ENCODE measurements at regions not wholly inside any gene's neighbourhood (a gene's known extent, or its start where the extent isn't known, plus 50 kb on each side); places are given as distances from the start of the nearest gene placed in this dataset.
"Not testable (repeated sequence)": the region's sequence is repeated elsewhere in the genome, so short reads cannot be mapped to it uniquely, and the experiment has no call there.

GRCh38 chr4:162837241-162837640 lies 329.4 kb downstream of the NAF1 start:
- no peak overlapping the region for H3K4me3 Mint-ChIP-seq (ENCODE audit: unreplicated experiment)
- DNase-seq (ENCODE audit: extremely low spot score, unreplicated experiment) = no peak
- no peaks in the 10 kb centered on the region for H3K36me3 Mint-ChIP-seq (ENCODE audit: unreplicated experiment)
- TF ChIP-seq CTCF (IDR thresholded peaks at IDR 0.05) = no peak
- H3K4me1 Mint-ChIP-seq (ENCODE audit: unreplicated experiment) = no peaks in the 10 kb centered on the region
- H3K27ac Mint-ChIP-seq (ENCODE audit: unreplicated experiment) = no peak overlapping the region
- peaks cover 10% of the 10 kb centered on the region for H3K9me3 Mint-ChIP-seq (ENCODE audit: unreplicated experiment)
- peaks cover 4% of the 10 kb centered on the region for H3K27me3 Mint-ChIP-seq (ENCODE audit: unreplicated experiment)

- DNase-seq (ENCODE audit: extremely low spot score, unreplicated experiment) = no peak
- H3K4me1 Mint-ChIP-seq (ENCODE audit: unreplicated experiment) = no peaks in the 10 kb centered on the region
- no peak for TF ChIP-seq CTCF (IDR thresholded peaks at IDR 0.05)
- no peaks in the 10 kb centered on the region for H3K36me3 Mint-ChIP-seq (ENCODE audit: unreplicated experiment)
- H3K27ac Mint-ChIP-seq (ENCODE audit: unreplicated experiment) = no peak overlapping the region
- no peak overlapping the region for H3K4me3 Mint-ChIP-seq (ENCODE audit: unreplicated experiment)
- H3K9me3 Mint-ChIP-seq (ENCODE audit: unreplicated experiment) = peaks cover 10% of the 10 kb centered on the region
- peaks cover 4% of the 10 kb centered on the region for H3K27me3 Mint-ChIP-seq (ENCODE audit: unreplicated experiment)
Measured at GRCh38 chr4:162836773-162837172, 329.9 kb downstream of the NAF1 start.

- H3K27ac Mint-ChIP-seq (ENCODE audit: unreplicated experiment); H3K36me3 Mint-ChIP-seq (ENCODE audit: unreplicated experiment); H3K4me3 Mint-ChIP-seq (ENCODE audit: unreplicated experiment); H3K4me1 Mint-ChIP-seq (ENCODE audit: unreplicated experiment); H3K27me3 Mint-ChIP-seq (ENCODE audit: unreplicated experiment); DNase-seq (ENCODE audit: extremely low spot score, unreplicated experiment): not testable (repeated sequence)
- H3K9me3 Mint-ChIP-seq (ENCODE audit: unreplicated experiment) = peaks cover 10% of the 10 kb centered on the region
Measured at GRCh38 chr4:162836258-162836657, 330.4 kb downstream of the NAF1 start.

GRCh38 chr4:162830899-162831298 lies 335.8 kb downstream of the NAF1 start:
- TF ChIP-seq CTCF (IDR thresholded peaks at IDR 0.05) = no peak
- no peaks in the 10 kb centered on the region for H3K9me3 Mint-ChIP-seq (ENCODE audit: unreplicated experiment)
- peaks cover 16% of the 10 kb centered on the region for H3K27me3 Mint-ChIP-seq (ENCODE audit: unreplicated experiment)
- DNase-seq (ENCODE audit: extremely low spot score, unreplicated experiment) = no peak
- no peaks in the 10 kb centered on the region for H3K4me1 Mint-ChIP-seq (ENCODE audit: unreplicated experiment)
- H3K36me3 Mint-ChIP-seq (ENCODE audit: unreplicated experiment) = no peaks in the 10 kb centered on the region
- H3K4me3 Mint-ChIP-seq (ENCODE audit: unreplicated experiment) = no peak overlapping the region
- no peak overlapping the region for H3K27ac Mint-ChIP-seq (ENCODE audit: unreplicated experiment)

- peaks cover 22% of the 10 kb centered on the region for H3K9me3 Mint-ChIP-seq (ENCODE audit: unreplicated experiment)
- not testable (repeated sequence) for H3K4me3 Mint-ChIP-seq (ENCODE audit: unreplicated experiment); H3K27me3 Mint-ChIP-seq (ENCODE audit: unreplicated experiment); H3K27ac Mint-ChIP-seq (ENCODE audit: unreplicated experiment); H3K36me3 Mint-ChIP-seq (ENCODE audit: unreplicated experiment); H3K4me1 Mint-ChIP-seq (ENCODE audit: unreplicated experiment); DNase-seq (ENCODE audit: extremely low spot score, unreplicated experiment)
Measured at GRCh38 chr4:162817374-162817773, 349.3 kb downstream of the NAF1 start.

GRCh38 chr4:162804351-162804924 lies 362.3 kb downstream of the NAF1 start:
- Mint-ChIP-seq H3K4me3 (ENCODE audit: unreplicated experiment) (no peak overlapping the region), H3K9me3 (ENCODE audit: unreplicated experiment) (peaks cover 9% of the 10 kb centered on the region), H3K27ac (ENCODE audit: unreplicated experiment) (no peak overlapping the region), H3K4me1 (ENCODE audit: unreplicated experiment) (no peaks in the 10 kb centered on the region), H3K27me3 (ENCODE audit: unreplicated experiment) (no peaks in the 10 kb centered on the region), H3K36me3 (ENCODE audit: unreplicated experiment) (no peaks in the 10 kb centered on the region)
- DNase-seq (ENCODE audit: extremely low spot score, unreplicated experiment) = no peak
- no peak for TF ChIP-seq CTCF (IDR thresholded peaks at IDR 0.05)

Measured in osteocyte (in vitro differentiated cells).